Fibroblast of pulmonary artery (primary cell): ENCODE measurements at regions not wholly inside any gene's neighbourhood (a gene's known extent, or its start where the extent isn't known, plus 50 kb on each side); places are given as distances from the start of the nearest gene placed in this dataset.

Experiments used
- DNase-seq: peaks from one replicate; pipeline ENCODE4 v3.0.0-alpha.2; 2010; ENCODE audit warnings: low read depth
- H3K4me3 ChIP-seq: replicated peaks from 2 replicates; pipeline ENCODE4 v1.5.1; 2011; ENCODE audit warnings: low read depth, mild to moderate bottlenecking, control low read depth, low read length, moderate library complexity
- CTCF ChIP-seq: IDR thresholded peaks from 2 replicates; pipeline ENCODE4 v1.5.1; 2011; ENCODE audit warnings: mild to moderate bottlenecking, control low read depth, low read length, inconsistent platforms; ENCODE audit errors: missing control alignments

GRCh38 chr4:66048861-66049260 lies 378.6 kb upstream of the EPHA5 start:
- TF ChIP-seq CTCF, result no peak
- peak; percentile 6 for DNase-seq
- no peak overlapping the region for H3K4me3 ChIP-seq

GRCh38 chr4:66045913-66046312 lies 375.6 kb upstream of the EPHA5 start:
- TF ChIP-seq CTCF, result no peak
- no peak for DNase-seq
- H3K4me3 ChIP-seq, result no peak overlapping the region

- no peak for TF ChIP-seq CTCF
- no peak overlapping the region for H3K4me3 ChIP-seq
- no peak for DNase-seq
Observed at GRCh38 chr4:66035701-66036100, 365.4 kb upstream of the EPHA5 start.

GRCh38 chr4:66034671-66035070 lies 364.4 kb upstream of the EPHA5 start:
- no peak for DNase-seq
- no peak overlapping the region for H3K4me3 ChIP-seq
- no peak for TF ChIP-seq CTCF

- TF ChIP-seq CTCF, result no peak
- no peak overlapping the region for H3K4me3 ChIP-seq
- no peak for DNase-seq
Observed at GRCh38 chr4:66034262-66034661, 364.0 kb upstream of the EPHA5 start.

- peak; percentile 52 for DNase-seq
- TF ChIP-seq CTCF, result no peak
- no peak overlapping the region for H3K4me3 ChIP-seq
Observed at GRCh38 chr4:66032571-66032970, 362.3 kb upstream of the EPHA5 start.

- no peak for DNase-seq
- H3K4me3 ChIP-seq, result no peak overlapping the region
- TF ChIP-seq CTCF, result no peak
Observed at GRCh38 chr4:66028668-66029067, 358.4 kb upstream of the EPHA5 start.
